ENCODE measurements at regions not wholly inside any gene's neighbourhood (a gene's known extent, or its start where the extent isn't known, plus 50 kb on each side); places are given as distances from the start of the nearest gene placed in this dataset.

GRCh38 chrX:20319054-20319453 is 52.3 kb upstream of the RPS6KA3 start:
- DNase-seq = no peak
- H3K27me3 ChIP-seq = no peaks in the 10 kb centered on the region
- H3K4me3 ChIP-seq = no peak overlapping the region
- H3K4me1 ChIP-seq = no peaks in the 10 kb centered on the region
- intact Hi-C loops (cut with DNase I) = no loop called here
- ATAC-seq = no peak
- no peak overlapping the region for H3K27ac ChIP-seq
- no peaks in the 10 kb centered on the region for H3K36me3 ChIP-seq
- H3K9me3 ChIP-seq = no peaks in the 10 kb centered on the region
- no peak for TF ChIP-seq CTCF (IDR thresholded peaks at IDR 0.05)

- Histone ChIP-seq H3K4me1 (no peaks in the 10 kb centered on the region), H3K27me3 (no peaks in the 10 kb centered on the region), H3K36me3 (no peaks in the 10 kb centered on the region), H3K4me3 (no peak overlapping the region), H3K27ac (no peak overlapping the region), H3K9me3 (no peaks in the 10 kb centered on the region)
- DNase-seq = no peak
- intact Hi-C loops (cut with DNase I) = no loop called here
- no peak for TF ChIP-seq CTCF (IDR thresholded peaks at IDR 0.05)
- ATAC-seq = no peak
These were observed 51.2 kb upstream of the RPS6KA3 start for GRCh38 chrX:20317873-20318272.

Measured in upper lobe of right lung (tissue), 1 donor.